Rectal smooth muscle tissue (tissue), 1 donor: ENCODE measurements at regions not wholly inside any gene's neighbourhood (a gene's known extent, or its start where the extent isn't known, plus 50 kb on each side); places are given as distances from the start of the nearest gene placed in this dataset.
"Not testable (repeated sequence)": the region's sequence is repeated elsewhere in the genome, so short reads cannot be mapped to it uniquely, and the experiment has no call there.

Experiments used
- H3K27ac ChIP-seq: one replicate; pipeline ENCODE4 v1.7.0; 2013; ENCODE audit warnings: low read depth, low read length, inconsistent platforms
- H3K27me3 ChIP-seq: one replicate; pipeline ENCODE4 v1.7.0; 2013; ENCODE audit warnings: low read length; ENCODE audit not compliant: control insufficient read depth, insufficient read depth
- H3K36me3 ChIP-seq: one replicate; pipeline ENCODE4 v1.7.0; 2013; ENCODE audit warnings: low read length; ENCODE audit not compliant: control insufficient read depth, insufficient read depth
- H3K4me1 ChIP-seq: one replicate; pipeline ENCODE4 v1.7.0; 2013; ENCODE audit warnings: low read length; ENCODE audit not compliant: control insufficient read depth, insufficient read depth
- H3K4me3 ChIP-seq: one replicate; pipeline ENCODE4 v1.7.0; 2013; ENCODE audit warnings: low read length
- H3K9ac ChIP-seq: one replicate; pipeline ENCODE4 v1.7.0; 2013; ENCODE audit warnings: low read length

DNA sequence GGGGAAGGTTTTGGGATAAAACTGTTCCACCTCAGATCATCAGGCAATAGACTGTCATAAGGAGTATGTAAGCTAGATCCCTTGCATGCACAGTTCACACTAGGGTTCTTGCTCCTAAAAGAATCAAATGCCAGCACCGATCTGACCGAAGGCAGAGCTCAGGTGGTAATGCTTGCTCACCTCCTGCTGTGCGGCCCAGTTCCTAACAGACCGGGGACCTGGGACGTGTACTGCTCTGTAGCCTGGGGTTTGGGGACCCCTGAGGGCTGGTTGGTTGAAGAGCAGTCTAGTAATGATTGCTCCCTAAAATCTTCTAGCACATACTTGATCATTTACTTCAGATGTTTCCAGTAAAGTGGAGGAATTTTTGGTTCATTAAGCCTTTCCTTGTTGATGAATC lies 173.1 kb upstream of the SLIT2 start:
- no peaks in the 10 kb centered on the region for H3K36me3 ChIP-seq

GRCh38 chr4:20075248-20075871 lies 176.3 kb upstream of the SLIT2 start:
- Histone ChIP-seq H3K9ac (no peak overlapping the region), H3K27ac (no peak overlapping the region)

More for the DNA sequence above, 173.1 kb upstream of the SLIT2 start:
- Histone ChIP-seq H3K27ac (no peak overlapping the region), H3K27me3 (no peaks in the 10 kb centered on the region), H3K9ac (no peak overlapping the region), H3K4me1 (no peaks in the 10 kb centered on the region), H3K4me3 (no peak overlapping the region)

GRCh38 chr4:20074450-20074849 lies 177.3 kb upstream of the SLIT2 start:
- H3K9ac ChIP-seq = no peak overlapping the region
- H3K27ac ChIP-seq = no peak overlapping the region
- H3K27me3 ChIP-seq = no peaks in the 10 kb centered on the region
- H3K4me1 ChIP-seq = no peaks in the 10 kb centered on the region
- no peak overlapping the region for H3K4me3 ChIP-seq
- H3K36me3 ChIP-seq = no peaks in the 10 kb centered on the region

More at GRCh38 chr4:20075248-20075871, 176.3 kb upstream of the SLIT2 start:
- no peaks in the 10 kb centered on the region for H3K36me3 ChIP-seq
- H3K4me1 ChIP-seq = no peaks in the 10 kb centered on the region
- no peaks in the 10 kb centered on the region for H3K27me3 ChIP-seq
- H3K4me3 ChIP-seq = no peak overlapping the region

DNA sequence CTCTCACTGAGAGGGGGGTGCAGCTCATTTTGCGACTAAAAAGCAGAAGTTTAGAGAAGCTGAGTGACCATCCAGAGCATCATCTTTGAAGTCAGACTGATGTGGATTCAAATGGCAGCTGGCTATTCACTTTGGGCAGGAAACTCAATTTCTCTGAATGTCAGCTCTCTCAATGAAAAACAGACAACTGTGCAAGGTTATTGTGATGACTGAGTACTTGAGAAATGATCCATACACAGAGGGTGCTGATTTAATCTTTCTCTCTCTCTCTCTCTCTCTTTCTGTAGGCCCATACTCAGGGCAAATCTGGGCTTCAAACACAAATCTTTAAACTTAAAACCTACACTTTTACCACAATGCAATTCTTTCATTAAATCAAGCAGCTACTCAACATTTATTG lies 185.8 kb upstream of the SLIT2 start:
- Histone ChIP-seq H3K27me3 (no peaks in the 10 kb centered on the region), H3K36me3 (no peaks in the 10 kb centered on the region), H3K27ac (no peak overlapping the region), H3K9ac (no peak overlapping the region), H3K4me3 (no peak overlapping the region), H3K4me1 (no peaks in the 10 kb centered on the region)

- H3K27ac ChIP-seq, H3K9ac ChIP-seq, H3K27me3 ChIP-seq, H3K4me1 ChIP-seq, H3K4me3 ChIP-seq, H3K36me3 ChIP-seq: not testable (repeated sequence)
Measured at GRCh38 chr4:20062857-20063256, 188.8 kb upstream of the SLIT2 start.

GRCh38 chr4:20062054-20062453 lies 189.7 kb upstream of the SLIT2 start:
- H3K9ac ChIP-seq = no peak overlapping the region
- H3K27ac ChIP-seq = no peak overlapping the region
- H3K4me3 ChIP-seq = no peak overlapping the region
- H3K4me1 ChIP-seq = no peaks in the 10 kb centered on the region
- no peaks in the 10 kb centered on the region for H3K36me3 ChIP-seq
- H3K27me3 ChIP-seq = no peaks in the 10 kb centered on the region

- H3K9ac ChIP-seq = no peak overlapping the region
- no peaks in the 10 kb centered on the region for H3K36me3 ChIP-seq
- no peak overlapping the region for H3K27ac ChIP-seq
- no peaks in the 10 kb centered on the region for H3K27me3 ChIP-seq
- H3K4me3 ChIP-seq = no peak overlapping the region
- no peaks in the 10 kb centered on the region for H3K4me1 ChIP-seq
Measured at GRCh38 chr4:20050768-20051167, 200.9 kb upstream of the SLIT2 start.

GRCh38 chr4:20049889-20050288 lies 201.8 kb upstream of the SLIT2 start:
- Histone ChIP-seq H3K4me1 (no peaks in the 10 kb centered on the region), H3K4me3 (no peak overlapping the region), H3K27ac (no peak overlapping the region), H3K9ac (no peak overlapping the region), H3K36me3 (no peaks in the 10 kb centered on the region), H3K27me3 (no peaks in the 10 kb centered on the region)

DNA sequence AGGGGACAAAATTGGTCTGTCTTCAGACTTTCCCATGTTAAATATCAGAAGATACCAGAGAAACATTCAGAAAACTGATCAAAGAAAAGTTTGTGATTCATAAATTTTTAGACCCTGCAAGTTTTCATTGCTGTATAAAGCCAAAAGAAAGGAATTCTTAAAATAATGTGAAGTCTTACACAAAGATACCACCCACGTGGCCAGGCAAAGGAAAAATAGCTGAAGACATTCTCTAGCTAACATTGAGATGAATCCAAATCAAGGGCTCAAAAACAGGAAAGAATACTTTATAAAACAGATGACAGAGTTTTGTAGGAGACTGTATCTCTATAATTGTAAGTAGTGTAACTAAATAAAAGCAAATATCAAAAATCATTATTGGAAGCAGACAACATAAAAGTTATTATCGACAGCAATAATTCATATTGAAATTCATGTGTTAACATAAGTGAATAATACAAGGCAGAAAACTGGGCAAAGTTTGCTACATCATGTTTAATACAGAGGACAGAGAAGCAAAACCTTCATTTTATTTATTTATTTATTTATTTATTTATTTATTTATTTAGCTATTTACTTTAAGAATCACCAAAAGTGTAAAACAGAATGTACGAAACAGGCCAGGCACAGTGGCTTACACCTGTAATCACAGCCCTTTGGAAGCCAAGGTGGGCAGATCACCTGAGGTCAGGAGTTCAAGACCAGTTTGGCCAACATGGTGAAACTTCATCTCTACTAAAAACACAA lies 204.6 kb upstream of the SLIT2 start:
- no peak overlapping the region for H3K4me3 ChIP-seq
- H3K27ac ChIP-seq = no peak overlapping the region
- no peaks in the 10 kb centered on the region for H3K4me1 ChIP-seq
- H3K36me3 ChIP-seq = no peaks in the 10 kb centered on the region
- no peak overlapping the region for H3K9ac ChIP-seq
- no peaks in the 10 kb centered on the region for H3K27me3 ChIP-seq

DNA sequence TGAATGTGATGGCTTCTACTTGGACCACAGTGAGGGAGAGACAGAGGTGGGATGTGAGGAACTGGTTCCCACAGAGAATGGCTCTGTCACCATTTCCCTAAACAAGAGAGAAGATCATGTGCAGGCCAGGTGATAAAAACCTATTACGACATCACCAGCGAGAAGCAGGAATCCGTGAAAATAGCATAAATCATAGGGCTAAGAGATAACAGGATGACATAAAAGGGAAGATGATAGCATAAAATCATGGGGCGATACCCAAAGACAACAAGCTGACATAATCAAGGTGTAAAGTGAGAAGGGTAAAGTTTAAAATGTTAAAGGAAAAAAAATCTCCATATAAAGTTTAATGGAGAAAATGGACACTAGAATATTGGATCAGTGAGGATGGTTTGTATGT lies 205.5 kb upstream of the SLIT2 start:
- Histone ChIP-seq H3K27ac (no peak overlapping the region), H3K27me3 (no peaks in the 10 kb centered on the region), H3K4me3 (no peak overlapping the region), H3K4me1 (no peaks in the 10 kb centered on the region), H3K36me3 (no peaks in the 10 kb centered on the region), H3K9ac (no peak overlapping the region)

DNA sequence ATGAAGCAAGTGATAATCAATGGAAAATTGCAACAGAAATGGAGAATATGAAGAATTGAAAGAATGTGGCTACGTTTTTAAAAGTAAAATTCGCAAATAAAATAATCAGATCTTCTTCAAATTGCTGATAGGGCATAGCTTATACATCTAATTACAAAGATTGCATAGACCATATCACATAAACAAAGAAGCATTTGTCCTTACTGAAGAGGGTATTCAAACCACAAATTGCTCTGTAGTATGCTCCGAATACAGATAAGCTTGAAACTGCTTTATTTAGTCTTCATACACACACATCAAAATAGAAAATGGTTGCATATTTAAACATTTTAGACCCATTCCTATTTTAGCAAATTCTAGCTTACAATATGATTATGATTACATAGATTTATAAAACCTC lies 206.7 kb upstream of the SLIT2 start:
- Histone ChIP-seq H3K27ac (no peak overlapping the region), H3K27me3 (no peaks in the 10 kb centered on the region), H3K4me3 (no peak overlapping the region)

DNA sequence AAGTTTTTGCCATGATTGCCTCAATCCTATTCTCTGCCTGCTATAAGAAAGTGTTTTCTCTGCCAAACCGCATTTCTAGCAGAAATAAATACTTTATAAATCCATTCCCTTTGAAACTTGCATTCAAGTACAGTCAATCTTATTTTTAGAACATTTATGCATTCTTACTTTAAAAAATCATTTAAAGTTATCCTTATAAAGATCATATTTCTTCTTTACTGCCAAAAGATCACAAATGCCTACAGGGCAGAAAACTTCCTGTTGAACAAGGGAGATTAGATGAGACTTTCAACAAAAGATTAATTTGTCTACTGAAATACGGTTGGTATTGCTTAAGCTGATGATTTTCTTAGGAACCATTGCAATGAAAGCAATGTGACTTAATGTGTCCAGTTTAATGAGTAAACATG lies 207.2 kb upstream of the SLIT2 start:
- no peaks in the 10 kb centered on the region for H3K36me3 ChIP-seq
- no peak overlapping the region for H3K27ac ChIP-seq
- no peak overlapping the region for H3K4me3 ChIP-seq
- H3K27me3 ChIP-seq = no peaks in the 10 kb centered on the region
- H3K9ac ChIP-seq = no peak overlapping the region
- H3K4me1 ChIP-seq = no peaks in the 10 kb centered on the region

More for the DNA sequence above, 206.7 kb upstream of the SLIT2 start:
- Histone ChIP-seq H3K4me1 (no peaks in the 10 kb centered on the region), H3K9ac (no peak overlapping the region), H3K36me3 (no peaks in the 10 kb centered on the region)

GRCh38 chr4:20043991-20044390 lies 207.7 kb upstream of the SLIT2 start:
- H3K27me3 ChIP-seq = no peaks in the 10 kb centered on the region
- no peak overlapping the region for H3K9ac ChIP-seq
- no peaks in the 10 kb centered on the region for H3K36me3 ChIP-seq
- no peaks in the 10 kb centered on the region for H3K4me1 ChIP-seq
- H3K4me3 ChIP-seq = no peak overlapping the region
- H3K27ac ChIP-seq = no peak overlapping the region
